ENCODE measurements at regions not wholly inside any gene's neighbourhood (a gene's known extent, or its start where the extent isn't known, plus 50 kb on each side); places are given as distances from the start of the nearest gene placed in this dataset.

GRCh38 chrX:6661736-6662135, 126.8 kb upstream of the VCX3A start:
- Histone ChIP-seq H3K4me1 (no peaks in the 10 kb centered on the region), H3K27ac (no peak overlapping the region), H3K9me3 (no peaks in the 10 kb centered on the region), H3K4me3 (no peak overlapping the region), H3K36me3 (no peaks in the 10 kb centered on the region), H3K27me3 (no peaks in the 10 kb centered on the region)
- FAIRE-seq = no peak
- no peak for DNase-seq
- intact Hi-C loops (cut with DNase I) = no loop called here
- no peak for TF ChIP-seq CTCF (IDR thresholded peaks at IDR 0.05)
- WGBS, 2 donors = 65 to 67% methylated on average over 4 of the region's 4 CpGs
- ATAC-seq = no peak

GRCh38 chrX:6660567-6661264, 125.8 kb upstream of the VCX3A start:
- intact Hi-C loops (cut with DNase I) = no loop called here
- DNase-seq (no peak), FAIRE-seq (no peak), ATAC-seq (no peak)
- TF ChIP-seq CTCF (IDR thresholded peaks at IDR 0.05) = no peak
- Histone ChIP-seq H3K9me3 (no peaks in the 10 kb centered on the region), H3K27me3 (no peaks in the 10 kb centered on the region), H3K4me3 (no peak overlapping the region), H3K27ac (no peak overlapping the region), H3K36me3 (no peaks in the 10 kb centered on the region), H3K4me1 (no peaks in the 10 kb centered on the region)
- WGBS, 2 donors = 82 to 86% methylated on average over 2 of the region's 2 CpGs

GRCh38 chrX:6645216-6645615, 110.3 kb upstream of the VCX3A start:
- FAIRE-seq (no peak), ATAC-seq (no peak)
- no peak for TF ChIP-seq CTCF (IDR thresholded peaks at IDR 0.05)

GRCh38 chrX:6644411-6644810, 109.5 kb upstream of the VCX3A start:
- no peak overlapping the region for H3K27ac ChIP-seq
- ATAC-seq (no peak), DNase-seq (no peak), FAIRE-seq (no peak)
- H3K4me1 ChIP-seq = no peaks in the 10 kb centered on the region
- H3K4me3 ChIP-seq = no peak overlapping the region
- 89 to 93% methylated on average over 4 of the region's 4 CpGs for WGBS, 2 donors
- H3K36me3 ChIP-seq = no peaks in the 10 kb centered on the region
- TF ChIP-seq CTCF (IDR thresholded peaks at IDR 0.05) = peak in 2 of 4 donors; percentile 12 to 21
- intact Hi-C loops (cut with DNase I) = no loop called here
- H3K9me3 ChIP-seq = no peaks in the 10 kb centered on the region
- no peaks in the 10 kb centered on the region for H3K27me3 ChIP-seq

More at GRCh38 chrX:6645216-6645615, 110.3 kb upstream of the VCX3A start:
- Histone ChIP-seq H3K36me3 (no peaks in the 10 kb centered on the region), H3K9me3 (no peaks in the 10 kb centered on the region), H3K27me3 (no peaks in the 10 kb centered on the region), H3K27ac (no peak overlapping the region), H3K4me1 (no peaks in the 10 kb centered on the region), H3K4me3 (no peak overlapping the region)
- WGBS, 2 donors = 80 to 81% methylated on average over 2 of the region's 2 CpGs
- intact Hi-C loops (cut with DNase I) = no loop called here
- DNase-seq = no peak

GRCh38 chrX:6640727-6641126, 105.8 kb upstream of the VCX3A start:
- Histone ChIP-seq H3K4me3 (no peak overlapping the region), H3K27me3 (no peaks in the 10 kb centered on the region), H3K9me3 (no peaks in the 10 kb centered on the region), H3K27ac (no peak overlapping the region), H3K4me1 (no peaks in the 10 kb centered on the region), H3K36me3 (no peaks in the 10 kb centered on the region)
- 83 to 85% methylated on average over 4 of the region's 4 CpGs for WGBS, 2 donors
- intact Hi-C loops (cut with DNase I) = no loop called here
- DNase-seq (no peak), ATAC-seq (no peak), FAIRE-seq (no peak)
- TF ChIP-seq CTCF (IDR thresholded peaks at IDR 0.05) = no peak

All from pancreas (tissue), 10 donors.